MCF 10A (cell line): ENCODE measurements at regions not wholly inside any gene's neighbourhood (a gene's known extent, or its start where the extent isn't known, plus 50 kb on each side); places are given as distances from the start of the nearest gene placed in this dataset.

Experiments used
- BruUV-seq: library from RNA; stranded (reverse); fragments of 400-500 nt; replicated peaks from 2 replicates; lab custom pipeline; 2021; lab: Mats Ljungman, UMichigan
- CTCF ChIA-PET: fragments of 300-600 bp; sonication (Branson Sonifier 250); formaldehyde crosslinking; extraction: SDS; loops from one replicate; lab custom pipeline; 2021; ENCODE audit warnings: antibody characterized with exemption, inconsistent platforms; lab: Yijun Ruan, JAX
- POLR2A ChIA-PET: fragments of 300-600, 350-650 bp; sonication (Branson Sonifier 250); formaldehyde crosslinking; extraction: SDS; loops from one replicate; lab custom pipeline; 2020; ENCODE audit warnings: antibody characterized with exemption, inconsistent platforms; lab: Yijun Ruan, JAX
- DNase-seq: peaks from one replicate; pipeline ENCODE4 v3.0.0-alpha.2; 2018; ENCODE audit not compliant: unreplicated experiment
- H3K27ac Mint-ChIP-seq: one replicate; pipeline ENCODE4 v1.8.0; 2022; ENCODE audit warnings: mild to moderate bottlenecking, low read depth, mixed read lengths; ENCODE audit not compliant: unreplicated experiment
- H3K27me3 Mint-ChIP-seq: one replicate; pipeline ENCODE4 v1.8.0; 2022; ENCODE audit warnings: mixed read lengths; ENCODE audit not compliant: insufficient read depth, unreplicated experiment
- H3K36me3 Mint-ChIP-seq: one replicate; pipeline ENCODE4 v1.8.0; 2022; ENCODE audit warnings: mild to moderate bottlenecking, moderate library complexity, mixed read lengths; ENCODE audit not compliant: insufficient read depth, unreplicated experiment
- H3K4me1 Mint-ChIP-seq: one replicate; pipeline ENCODE4 v1.8.0; 2022; ENCODE audit warnings: mixed read lengths; ENCODE audit not compliant: insufficient read depth, unreplicated experiment
- H3K4me3 Mint-ChIP-seq: one replicate; pipeline ENCODE4 v1.8.0; 2022; ENCODE audit warnings: mild to moderate bottlenecking, moderate library complexity, mixed read lengths; ENCODE audit not compliant: unreplicated experiment
- H3K9me3 Mint-ChIP-seq: one replicate; pipeline ENCODE4 v1.8.0; 2022; ENCODE audit warnings: mixed read lengths; ENCODE audit not compliant: unreplicated experiment
- CTCF ChIP-seq: fragments of 200-600 bp; IDR thresholded peaks from one replicate; pipeline ENCODE4 v1.8.0; 2022; ENCODE audit warnings: antibody characterized with exemption, mild to moderate bottlenecking; ENCODE audit not compliant: unreplicated experiment
- intact Hi-C: fragments of 100-400 bp; cut with micrococcal nuclease; formaldehyde crosslinking; loops from 2 replicates; pipeline ENCODE4 v1.14.1; 2022

DNA sequence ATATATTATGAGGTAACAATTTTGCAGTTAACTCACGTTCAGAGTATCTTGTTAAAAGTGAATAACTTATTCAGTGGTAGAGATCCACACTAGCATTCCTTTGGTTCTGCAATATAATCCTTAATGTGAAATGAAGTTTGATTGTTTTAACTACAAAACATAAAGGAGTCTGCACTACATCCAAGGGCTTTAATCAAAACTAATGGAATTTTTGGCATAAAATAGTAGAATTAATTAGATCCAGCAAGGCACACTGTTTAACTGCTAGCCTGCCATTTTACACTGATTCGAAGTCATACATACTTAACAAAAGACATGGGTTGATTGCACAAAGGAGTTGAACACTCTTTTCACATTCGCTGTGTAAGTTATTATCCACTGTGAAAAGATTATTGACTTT, 263.0 kb upstream of the ROBO2 start:
- Mint-ChIP-seq H3K4me1 (no peaks in the 10 kb centered on the region), H3K4me3 (no peak overlapping the region), H3K27me3 (peaks cover 25% of the 10 kb centered on the region), H3K36me3 (no peaks in the 10 kb centered on the region), H3K27ac (no peak overlapping the region), H3K9me3 (peaks cover 10% of the 10 kb centered on the region)
- no TSS peak for BruUV-seq
- intact Hi-C loops: no loop called here
- TF ChIP-seq CTCF: no peak
- ChIA-PET CTCF (no interaction called here), POLR2A (no interaction called here)
- DNase-seq: no peak

- CTCF ChIA-PET: no interaction called here
- H3K9me3 Mint-ChIP-seq: no peaks in the 10 kb centered on the region
- H3K4me3 Mint-ChIP-seq: no peak overlapping the region
- no peaks in the 10 kb centered on the region for H3K4me1 Mint-ChIP-seq
- no peak for DNase-seq
- no peak overlapping the region for H3K27ac Mint-ChIP-seq
- BruUV-seq: no TSS peak
- H3K27me3 Mint-ChIP-seq: peaks cover 12% of the 10 kb centered on the region
- intact Hi-C loops: no loop called here
- TF ChIP-seq CTCF: no peak
- POLR2A ChIA-PET: no interaction called here
- no peaks in the 10 kb centered on the region for H3K36me3 Mint-ChIP-seq
Observed at GRCh38 chr3:76788206-76788605, 251.7 kb upstream of the ROBO2 start.

- ChIA-PET CTCF (no interaction called here), POLR2A (no interaction called here)
- no peak for TF ChIP-seq CTCF
- no peaks in the 10 kb centered on the region for H3K9me3 Mint-ChIP-seq
- H3K36me3 Mint-ChIP-seq: no peaks in the 10 kb centered on the region
- no peak for DNase-seq
- no peaks in the 10 kb centered on the region for H3K4me1 Mint-ChIP-seq
- H3K4me3 Mint-ChIP-seq: no peak overlapping the region
- H3K27ac Mint-ChIP-seq: no peak overlapping the region
- H3K27me3 Mint-ChIP-seq: peaks cover 12% of the 10 kb centered on the region
- intact Hi-C loops: no loop called here
- no TSS peak for BruUV-seq
Observed at GRCh38 chr3:76789237-76789636, 250.7 kb upstream of the ROBO2 start.

- Mint-ChIP-seq H3K4me1 (no peaks in the 10 kb centered on the region), H3K27ac (no peak overlapping the region), H3K4me3 (no peak overlapping the region), H3K9me3 (peaks cover 6% of the 10 kb centered on the region), H3K36me3 (no peaks in the 10 kb centered on the region), H3K27me3 (peaks cover 48% of the 10 kb centered on the region)
- TF ChIP-seq CTCF: no peak
- intact Hi-C loops: no loop called here
- no peak for DNase-seq
- no TSS peak for BruUV-seq
- ChIA-PET CTCF (no interaction called here), POLR2A (no interaction called here)
Observed at GRCh38 chr3:76811418-76811817, 228.5 kb upstream of the ROBO2 start.
